GM12864 (cell line): ENCODE measurements at regions not wholly inside any gene's neighbourhood (a gene's known extent, or its start where the extent isn't known, plus 50 kb on each side); places are given as distances from the start of the nearest gene placed in this dataset.

ENCODE experiments used
- DNase-seq: peaks from one replicate; pipeline ENCODE4 v3.0.0-alpha.2; 2011; ENCODE audit warnings: low read depth
- H3K4me3 ChIP-seq: 2 replicates; pipeline ENCODE4 v1.5.1; 2011; ENCODE audit warnings: mild to moderate bottlenecking, low read depth, low read length, control low read depth
- TF ChIP-seq, protein P1 (sequence below): IDR thresholded peaks from 2 replicates; pipeline ENCODE4 v1.5.1; 2011; ENCODE audit warnings: low read depth, mild to moderate bottlenecking, moderate library complexity, low read length, control low read depth, inconsistent platforms; ENCODE audit errors: missing control alignments

DNA sequence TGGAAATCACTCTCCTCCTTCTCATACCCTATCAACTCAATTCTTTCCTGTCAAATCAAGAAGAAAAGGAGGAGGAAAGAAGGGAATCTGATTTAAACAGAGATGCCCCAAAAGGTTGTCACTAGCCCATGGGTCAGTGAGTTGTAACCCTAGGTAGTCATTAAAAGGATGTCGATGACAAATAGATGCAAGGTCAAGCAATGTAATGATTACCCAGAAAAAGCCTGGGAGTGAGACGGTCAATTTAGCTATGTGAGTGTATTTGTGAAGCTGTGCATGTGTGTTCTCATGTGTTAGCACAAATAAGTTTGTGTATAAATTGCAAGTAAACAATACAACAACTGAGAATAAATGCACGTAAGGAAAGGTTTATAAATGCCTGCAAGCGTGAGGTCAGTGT is 190.5 kb upstream of the PMFBP1 start:
- DNase-seq, result no peak
- no peak overlapping the region for H3K4me3 ChIP-seq
- TF ChIP-seq, protein P1, sequence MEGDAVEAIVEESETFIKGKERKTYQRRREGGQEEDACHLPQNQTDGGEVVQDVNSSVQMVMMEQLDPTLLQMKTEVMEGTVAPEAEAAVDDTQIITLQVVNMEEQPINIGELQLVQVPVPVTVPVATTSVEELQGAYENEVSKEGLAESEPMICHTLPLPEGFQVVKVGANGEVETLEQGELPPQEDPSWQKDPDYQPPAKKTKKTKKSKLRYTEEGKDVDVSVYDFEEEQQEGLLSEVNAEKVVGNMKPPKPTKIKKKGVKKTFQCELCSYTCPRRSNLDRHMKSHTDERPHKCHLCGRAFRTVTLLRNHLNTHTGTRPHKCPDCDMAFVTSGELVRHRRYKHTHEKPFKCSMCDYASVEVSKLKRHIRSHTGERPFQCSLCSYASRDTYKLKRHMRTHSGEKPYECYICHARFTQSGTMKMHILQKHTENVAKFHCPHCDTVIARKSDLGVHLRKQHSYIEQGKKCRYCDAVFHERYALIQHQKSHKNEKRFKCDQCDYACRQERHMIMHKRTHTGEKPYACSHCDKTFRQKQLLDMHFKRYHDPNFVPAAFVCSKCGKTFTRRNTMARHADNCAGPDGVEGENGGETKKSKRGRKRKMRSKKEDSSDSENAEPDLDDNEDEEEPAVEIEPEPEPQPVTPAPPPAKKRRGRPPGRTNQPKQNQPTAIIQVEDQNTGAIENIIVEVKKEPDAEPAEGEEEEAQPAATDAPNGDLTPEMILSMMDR, result no peak

DNA sequence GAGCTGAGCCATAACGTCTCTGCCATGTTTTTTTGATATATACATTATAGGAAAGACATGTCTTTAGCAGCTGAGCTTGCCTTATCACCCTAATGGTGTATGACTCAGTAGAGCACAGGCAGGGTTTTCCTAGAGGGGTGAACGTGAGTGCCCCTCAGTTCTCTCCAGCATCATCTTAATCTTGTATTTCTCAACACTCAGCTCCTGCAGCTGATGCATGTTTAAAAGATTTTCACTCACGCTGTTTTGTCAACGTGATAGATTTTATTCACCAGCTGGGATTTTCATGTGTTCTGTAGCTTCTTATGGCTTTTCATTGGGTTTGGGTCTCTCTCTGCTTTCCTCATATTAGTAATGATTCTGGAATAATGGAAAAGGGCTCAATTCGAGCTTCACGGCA is 186.0 kb upstream of the PMFBP1 start:
- TF ChIP-seq, protein P1, result no peak
- no peak for DNase-seq
- H3K4me3 ChIP-seq, result no peak overlapping the region

DNA sequence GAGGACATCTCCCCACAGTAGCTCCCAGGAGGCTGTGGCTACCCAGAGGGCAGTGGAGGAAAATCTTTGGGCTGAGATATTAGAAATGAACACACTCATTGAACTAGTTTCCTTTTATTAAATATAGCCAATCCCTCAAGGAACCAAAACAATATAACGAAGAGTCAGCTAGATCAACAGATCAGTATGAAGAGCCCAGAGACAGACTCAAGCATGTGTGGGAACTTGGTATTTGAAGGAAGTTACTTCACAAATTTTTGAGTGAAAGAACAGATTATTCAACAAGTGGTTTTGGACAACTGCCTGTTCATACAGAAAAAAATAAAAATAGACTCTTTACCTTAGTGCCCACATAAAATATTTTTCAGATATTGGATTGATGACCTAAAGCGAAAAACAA is 183.6 kb upstream of the PMFBP1 start:
- H3K4me3 ChIP-seq, result no peak overlapping the region
- no peak for DNase-seq
- TF ChIP-seq, protein P1, result no peak

DNA sequence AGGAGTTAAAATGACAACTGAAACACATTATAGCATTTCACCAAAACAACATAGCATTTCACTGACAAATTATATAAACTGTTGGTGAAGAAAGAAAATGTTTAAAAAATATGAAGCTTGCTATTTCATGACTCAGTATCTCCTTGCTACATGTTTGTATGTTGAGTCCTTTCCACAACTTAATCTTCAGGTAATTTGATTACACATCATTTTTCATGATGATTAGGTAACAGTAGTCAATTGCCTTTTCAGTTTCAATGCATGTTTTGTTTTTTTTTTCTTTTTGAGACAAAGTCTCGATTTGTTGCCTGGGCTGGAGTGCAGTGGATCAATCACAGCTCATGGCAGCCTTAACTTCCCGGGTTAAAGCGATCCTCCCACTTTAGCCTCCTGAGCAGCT is 177.8 kb upstream of the PMFBP1 start:
- DNase-seq, result no peak
- no peak overlapping the region for H3K4me3 ChIP-seq
- TF ChIP-seq, protein P1, result no peak

DNA sequence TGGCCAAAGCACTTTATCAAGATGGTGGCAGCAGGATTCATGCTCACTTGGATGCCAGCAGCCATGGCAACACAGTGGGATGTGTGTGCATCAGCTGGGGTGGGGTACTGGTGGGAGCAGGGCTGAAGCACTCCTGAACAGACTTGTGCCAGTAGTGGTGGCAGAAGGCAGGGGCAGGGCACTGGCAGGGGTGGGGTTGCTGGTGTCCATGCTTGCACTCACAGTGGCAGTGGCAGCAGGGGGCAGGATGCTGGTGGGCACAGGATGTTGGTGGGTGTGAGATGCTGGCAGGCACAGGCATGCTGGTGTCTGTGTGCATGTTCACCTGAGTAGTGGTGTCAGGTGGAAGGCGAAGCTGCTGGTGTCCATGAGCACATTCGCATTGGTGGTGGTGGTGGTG is 161.0 kb upstream of the PMFBP1 start:
- DNase-seq, result no peak
- TF ChIP-seq, protein P1, result no peak

DNA sequence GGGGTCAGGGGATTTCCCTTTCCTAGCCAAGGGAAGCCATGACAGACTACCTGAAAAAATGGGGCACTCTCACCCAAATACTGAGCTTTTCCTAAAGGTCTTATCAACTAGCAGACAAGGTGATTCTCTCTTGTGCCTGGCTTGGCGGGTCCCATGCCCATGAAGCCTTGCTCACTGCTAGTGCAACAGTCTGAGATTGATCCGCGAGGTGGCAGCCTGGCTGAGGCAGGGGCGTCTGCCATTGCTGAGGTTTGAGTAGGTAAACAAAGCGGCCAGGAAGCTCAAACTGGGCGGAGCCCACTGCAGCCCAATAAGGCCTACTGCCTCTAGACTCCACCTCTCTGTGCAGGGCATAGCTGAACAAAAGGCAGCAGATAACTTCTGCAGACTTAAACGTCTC is 152.6 kb upstream of the PMFBP1 start:
- TF ChIP-seq, protein P1, result no peak
- no peak for DNase-seq

More for the DNA sequence above, 161.0 kb upstream of the PMFBP1 start:
- no peak overlapping the region for H3K4me3 ChIP-seq

DNA sequence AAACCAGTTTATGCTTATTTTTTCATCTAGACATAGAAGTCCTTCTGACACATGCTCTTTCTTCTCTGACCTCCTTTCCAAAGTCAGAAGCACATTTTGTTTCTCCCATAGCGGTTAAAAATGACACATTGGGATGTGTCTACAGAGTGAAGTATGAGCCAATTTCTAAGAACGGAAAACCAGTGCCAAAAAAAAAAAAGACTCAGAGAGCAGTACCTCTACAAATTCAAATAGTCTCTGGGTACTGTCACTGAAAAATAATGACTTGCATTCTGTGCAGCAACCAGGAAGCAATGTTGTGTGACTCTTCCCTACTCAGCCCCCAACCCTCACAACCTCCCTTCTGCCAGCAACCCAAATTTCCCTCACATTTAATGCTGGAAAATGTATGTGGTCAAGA is 145.5 kb upstream of the PMFBP1 start:
- TF ChIP-seq, protein P1, result no peak
- H3K4me3 ChIP-seq, result no peak overlapping the region
- DNase-seq, result no peak

More for the DNA sequence above, 152.6 kb upstream of the PMFBP1 start:
- no peak overlapping the region for H3K4me3 ChIP-seq
